Medulla oblongata (tissue), 1 donor: ENCODE measurements at regions not wholly inside any gene's neighbourhood (a gene's known extent, or its start where the extent isn't known, plus 50 kb on each side); places are given as distances from the start of the nearest gene placed in this dataset.

Experiments used
- DNase-seq: peaks from one replicate; pipeline ENCODE4 v3.0.0-alpha.2; 2015; ENCODE audit errors: extremely low spot score

DNA sequence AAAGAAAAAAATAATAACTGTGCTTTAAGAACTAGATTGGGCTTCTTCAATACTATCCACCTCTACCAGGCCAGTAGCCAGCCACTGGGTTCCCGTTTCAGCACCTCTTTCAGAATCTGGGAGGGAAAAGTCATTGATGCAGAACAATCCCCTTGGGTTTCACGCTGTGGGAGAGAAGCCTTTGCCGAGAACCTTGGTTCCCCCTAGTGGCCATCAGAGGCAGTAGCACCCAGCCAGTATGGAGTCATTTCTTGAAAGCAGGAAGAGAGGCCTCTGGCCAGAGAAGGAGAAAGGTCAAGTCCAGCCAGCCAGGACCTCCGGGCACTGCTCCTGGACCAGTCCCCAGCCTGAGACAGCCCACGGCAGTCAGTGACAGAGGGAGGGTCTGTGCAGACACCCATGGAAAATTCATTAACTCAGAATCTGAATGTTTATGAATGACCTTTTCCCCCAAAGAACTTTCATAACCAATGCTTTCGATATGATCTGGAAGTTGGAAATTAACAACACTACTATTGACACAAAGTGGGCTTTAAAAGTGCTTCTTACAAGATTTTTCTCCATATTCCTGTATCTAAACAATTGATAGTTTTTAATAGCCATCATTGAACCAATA lies 51.2 kb upstream of the CDH5 start:
- DNase-seq = peak; percentile 88

DNA sequence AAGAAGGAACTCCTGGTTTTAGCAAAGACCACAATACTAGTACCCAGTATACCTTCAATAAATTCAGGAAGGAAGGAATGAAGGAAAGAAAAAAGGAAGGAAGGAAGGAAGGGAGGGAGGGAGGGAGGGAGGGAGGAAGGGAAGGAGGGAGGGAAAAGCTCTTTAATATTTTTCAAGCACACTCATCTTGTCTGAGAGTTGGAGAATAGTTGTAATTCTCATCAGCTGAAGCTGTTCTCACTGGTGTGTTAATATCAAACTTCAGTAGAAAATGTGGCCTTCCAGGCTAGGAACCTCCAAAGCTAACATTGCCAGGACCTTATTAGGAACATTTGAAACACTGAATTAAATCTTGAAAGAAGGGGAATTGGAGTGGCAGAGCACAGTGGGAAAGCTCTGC lies 55.2 kb upstream of the CDH5 start:
- no peak for DNase-seq

DNA sequence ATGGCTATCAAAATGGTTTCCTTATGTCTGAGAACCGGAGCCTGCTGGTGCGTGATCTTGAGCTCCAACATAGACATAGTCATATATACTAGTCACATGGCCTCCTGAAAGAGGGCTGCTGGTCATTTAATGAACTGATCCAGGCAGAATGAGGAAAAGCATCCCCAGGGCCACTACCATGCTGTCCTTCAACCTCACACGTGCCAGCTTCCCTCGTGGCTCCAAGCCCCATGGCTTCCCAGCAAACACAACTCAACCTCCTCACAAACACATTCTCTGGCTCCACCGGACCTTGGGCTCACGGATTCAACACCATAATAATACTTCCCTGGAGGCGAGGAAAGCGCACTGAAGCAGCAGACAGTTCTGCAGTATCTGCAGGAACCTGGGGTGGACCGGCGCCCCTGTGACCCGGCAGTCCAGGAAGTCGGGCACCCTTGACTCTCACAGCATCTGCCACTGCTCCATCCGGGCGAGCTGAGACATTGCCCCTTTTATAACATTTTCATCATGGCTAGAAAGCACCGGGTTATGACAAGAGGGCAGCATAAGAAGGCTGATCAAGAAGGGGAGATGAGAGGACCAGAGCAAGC lies 57.2 kb upstream of the CDH5 start:
- DNase-seq = no peak

DNA sequence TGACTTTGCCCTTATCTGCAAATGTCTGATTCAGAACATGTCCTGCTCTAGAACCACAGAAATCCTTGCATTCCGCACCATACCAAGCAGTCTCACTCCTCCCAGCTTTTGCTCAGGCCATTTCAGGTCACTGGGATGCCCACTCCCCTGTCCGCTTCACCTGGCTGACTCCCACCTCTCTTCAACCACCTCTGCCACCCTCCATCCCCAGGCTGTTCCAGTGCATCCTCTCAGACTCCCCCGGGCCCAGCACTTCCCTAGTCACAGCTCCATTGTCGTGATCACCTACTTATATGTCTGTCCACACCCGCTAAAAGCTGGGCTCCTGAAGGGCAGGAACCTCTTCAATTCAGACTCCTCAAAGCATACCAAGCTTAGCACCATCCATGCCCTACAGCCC lies 58.4 kb upstream of the CDH5 start:
- no peak for DNase-seq

DNA sequence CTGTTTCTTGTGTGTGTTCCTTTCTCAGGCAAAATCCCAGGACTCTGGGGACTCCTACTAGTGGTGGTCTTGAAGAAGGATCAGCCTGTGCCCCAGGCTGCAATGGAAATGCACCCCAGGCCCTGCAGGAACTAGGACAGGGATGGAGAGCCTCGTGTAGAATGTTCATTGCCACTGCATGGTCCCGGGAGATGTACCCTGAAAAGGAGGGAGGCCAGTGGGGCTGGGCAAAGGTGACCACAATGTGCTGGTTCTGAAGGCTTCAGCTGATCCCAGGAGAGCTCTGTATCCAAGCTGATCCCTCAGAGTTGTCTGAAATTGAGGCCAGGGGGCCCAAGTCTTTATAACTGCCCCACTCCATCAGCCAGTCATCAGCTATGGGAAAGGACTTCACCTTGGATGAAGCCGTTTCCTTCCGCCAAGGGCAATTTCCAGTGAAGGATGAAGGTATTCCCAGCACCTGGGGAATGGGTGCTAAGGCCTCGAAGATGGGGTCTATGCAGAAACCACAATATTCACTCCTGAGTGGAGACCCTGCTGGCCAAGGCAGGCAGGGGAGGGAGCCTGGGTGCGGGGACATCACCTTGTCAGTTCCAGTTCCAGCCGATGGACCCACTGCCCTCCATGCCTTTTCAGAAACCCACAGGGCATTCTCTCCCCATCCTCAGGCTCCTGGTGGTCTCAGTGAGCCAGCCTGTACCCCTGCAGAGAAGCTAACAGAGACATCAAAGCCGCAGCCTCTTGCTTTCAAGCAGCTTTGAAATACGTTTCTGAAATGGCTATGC lies 59.9 kb upstream of the CDH5 start:
- DNase-seq = no peak

DNA sequence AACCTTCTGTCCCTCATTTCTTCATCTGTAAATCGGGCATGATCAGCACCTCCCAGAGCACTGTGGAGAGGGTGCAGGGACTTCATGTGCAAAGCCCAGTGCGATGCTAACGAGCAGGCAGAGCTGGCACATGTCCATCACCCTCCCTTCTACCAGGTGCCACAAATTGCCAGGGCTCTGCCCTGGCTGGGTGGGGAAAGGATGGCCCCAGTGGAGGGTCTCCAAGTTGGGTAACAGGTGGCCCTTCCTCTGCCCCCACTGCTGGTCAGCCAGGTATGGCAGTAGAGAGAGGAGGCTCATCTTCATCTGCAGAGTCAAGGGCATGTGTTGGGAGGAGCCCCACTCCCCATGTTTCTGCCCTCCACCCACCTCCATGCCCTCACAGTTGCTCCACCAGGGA lies 61.5 kb upstream of the CDH5 start:
- DNase-seq = no peak

DNA sequence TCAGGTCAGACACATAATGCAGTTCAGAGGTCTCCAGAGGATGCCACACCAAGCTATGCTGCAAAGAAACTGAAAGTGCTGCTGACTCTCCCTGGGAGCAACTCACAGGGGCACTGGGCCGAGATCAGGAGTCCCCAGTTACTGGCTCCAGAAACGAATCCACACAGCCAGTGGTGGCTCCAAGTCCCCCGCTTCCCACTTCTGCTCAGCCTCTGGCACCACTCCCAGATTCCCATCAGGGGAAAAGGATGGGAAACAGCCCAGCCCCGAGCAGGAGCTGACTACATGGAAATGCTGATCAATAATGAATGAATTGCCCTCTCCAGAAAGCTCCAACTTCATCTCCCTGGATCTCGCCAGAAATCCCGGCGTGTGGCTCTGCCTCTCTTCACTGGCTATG lies 62.3 kb upstream of the CDH5 start:
- DNase-seq = peak; percentile 21

DNA sequence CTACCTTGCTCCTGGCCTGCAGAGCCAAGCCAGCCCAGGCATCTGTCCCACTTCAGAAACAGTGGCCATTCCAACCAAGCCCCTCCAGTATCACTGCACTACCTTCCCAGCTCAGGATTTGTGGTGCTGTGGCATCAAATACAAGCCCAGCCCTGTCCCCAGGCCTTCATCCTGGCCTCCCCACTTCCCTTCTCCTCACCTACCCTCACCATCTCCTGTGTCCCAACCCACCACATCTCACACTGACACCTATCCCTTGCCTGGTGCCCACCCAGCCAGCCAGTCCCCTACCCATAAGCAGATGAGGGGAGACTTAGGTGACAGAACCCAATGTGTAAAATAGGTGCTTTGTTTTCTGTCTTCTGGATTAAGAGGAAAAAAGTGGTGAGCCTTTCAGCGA lies 66.0 kb upstream of the CDH5 start:
- no peak for DNase-seq

DNA sequence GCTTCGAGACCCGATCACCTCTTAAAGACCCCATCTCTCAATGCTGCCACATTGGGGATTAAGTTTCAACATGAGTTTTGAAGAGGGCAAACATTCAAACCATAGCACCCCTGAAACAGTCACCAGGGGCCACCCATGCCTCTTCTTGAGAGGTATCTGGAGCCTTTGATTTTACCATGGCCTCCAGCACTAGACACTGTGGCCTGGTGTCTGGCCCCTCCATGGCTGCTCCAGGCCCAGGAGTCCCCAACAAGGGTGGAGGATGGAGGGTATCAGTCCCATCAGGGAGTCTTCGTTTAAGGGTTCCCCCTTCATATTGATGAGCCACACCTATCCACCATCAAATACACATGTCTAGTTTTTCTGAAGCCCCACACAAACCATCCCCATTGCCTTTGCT lies 66.5 kb upstream of the CDH5 start:
- no peak for DNase-seq

DNA sequence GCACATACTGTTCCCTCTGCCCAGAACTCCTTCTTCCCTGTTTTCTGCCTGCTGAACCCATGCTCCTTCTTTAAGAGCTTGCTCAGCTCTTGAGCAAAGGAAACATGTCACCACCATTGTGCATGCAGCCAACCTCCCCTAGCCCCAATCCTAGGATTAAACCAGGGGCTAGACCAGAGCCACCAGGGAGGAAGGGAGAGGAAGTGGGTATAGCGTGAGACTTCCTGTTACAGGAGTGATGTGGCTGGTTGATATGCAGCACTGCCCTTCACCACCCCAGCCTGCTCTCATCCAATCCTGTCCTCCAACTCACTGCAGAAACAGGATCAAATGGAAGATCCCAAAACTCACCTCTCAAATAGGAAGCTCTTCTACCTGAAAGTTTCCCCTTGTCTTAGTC lies 67.1 kb upstream of the CDH5 start:
- DNase-seq = no peak

DNA sequence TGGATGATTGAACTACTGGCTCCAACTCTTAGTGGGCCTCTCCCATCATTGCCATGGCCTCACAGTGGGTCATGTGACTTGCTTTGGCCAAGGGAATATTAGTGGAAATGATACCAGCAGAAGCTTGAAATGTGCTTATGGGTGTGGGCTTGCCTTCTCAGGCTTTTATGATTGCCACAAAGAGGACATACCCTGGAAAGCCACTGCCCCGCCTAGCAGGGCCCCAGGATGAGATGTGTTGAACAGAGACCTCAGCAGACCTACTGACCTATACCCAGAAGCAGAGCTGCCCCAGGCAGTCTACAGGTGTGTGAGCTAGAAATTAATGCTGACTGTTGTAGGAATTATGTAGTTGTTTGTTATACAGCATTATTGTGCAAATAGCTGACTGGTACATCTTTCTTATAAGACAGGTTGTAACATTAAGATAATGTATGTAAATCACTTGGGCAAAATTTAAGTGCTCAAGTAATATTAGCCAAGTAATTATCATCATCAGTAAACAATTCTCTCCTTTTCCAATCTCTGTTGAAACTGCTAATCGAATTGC lies 67.8 kb upstream of the CDH5 start:
- DNase-seq = no peak

DNA sequence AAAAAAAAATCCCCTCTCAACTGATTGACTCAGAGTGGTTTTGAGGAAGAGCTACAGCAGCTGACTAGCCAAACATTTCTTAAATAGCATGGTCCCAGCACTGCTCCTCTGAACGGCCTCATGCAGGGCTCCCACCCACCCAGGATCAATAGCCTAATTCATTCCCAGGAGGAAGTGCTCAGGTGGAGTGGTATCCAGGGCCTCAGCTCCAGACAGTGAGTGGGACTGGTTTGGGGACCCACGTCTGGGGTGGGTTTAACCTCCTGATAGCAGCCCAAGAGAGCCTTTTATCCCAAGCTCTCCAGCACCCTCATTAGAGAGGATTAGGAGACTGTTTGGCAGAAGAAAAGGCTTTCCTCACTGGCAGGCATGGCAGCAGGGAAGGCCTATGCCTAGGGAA lies 68.5 kb upstream of the CDH5 start:
- no peak for DNase-seq

DNA sequence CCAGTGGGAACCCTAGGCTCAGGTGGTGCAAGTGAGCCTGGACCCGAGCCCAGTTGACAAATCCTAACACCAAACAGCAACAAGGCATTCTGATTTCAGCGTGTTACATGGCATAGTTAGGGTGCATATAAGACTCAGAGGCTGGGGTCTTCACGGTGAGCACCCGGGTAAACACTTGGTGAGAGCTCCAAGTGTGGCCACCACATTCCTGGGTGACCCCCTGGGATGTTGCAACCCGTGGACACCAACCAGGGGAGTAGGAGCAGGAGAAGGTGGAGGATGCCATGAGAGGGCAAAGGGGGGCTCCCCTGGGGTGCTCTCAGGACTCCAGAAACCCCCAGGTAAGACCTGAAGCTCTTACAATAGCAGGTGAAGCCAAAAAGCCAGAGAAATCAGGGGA lies 69.9 kb upstream of the CDH5 start:
- no peak for DNase-seq

DNA sequence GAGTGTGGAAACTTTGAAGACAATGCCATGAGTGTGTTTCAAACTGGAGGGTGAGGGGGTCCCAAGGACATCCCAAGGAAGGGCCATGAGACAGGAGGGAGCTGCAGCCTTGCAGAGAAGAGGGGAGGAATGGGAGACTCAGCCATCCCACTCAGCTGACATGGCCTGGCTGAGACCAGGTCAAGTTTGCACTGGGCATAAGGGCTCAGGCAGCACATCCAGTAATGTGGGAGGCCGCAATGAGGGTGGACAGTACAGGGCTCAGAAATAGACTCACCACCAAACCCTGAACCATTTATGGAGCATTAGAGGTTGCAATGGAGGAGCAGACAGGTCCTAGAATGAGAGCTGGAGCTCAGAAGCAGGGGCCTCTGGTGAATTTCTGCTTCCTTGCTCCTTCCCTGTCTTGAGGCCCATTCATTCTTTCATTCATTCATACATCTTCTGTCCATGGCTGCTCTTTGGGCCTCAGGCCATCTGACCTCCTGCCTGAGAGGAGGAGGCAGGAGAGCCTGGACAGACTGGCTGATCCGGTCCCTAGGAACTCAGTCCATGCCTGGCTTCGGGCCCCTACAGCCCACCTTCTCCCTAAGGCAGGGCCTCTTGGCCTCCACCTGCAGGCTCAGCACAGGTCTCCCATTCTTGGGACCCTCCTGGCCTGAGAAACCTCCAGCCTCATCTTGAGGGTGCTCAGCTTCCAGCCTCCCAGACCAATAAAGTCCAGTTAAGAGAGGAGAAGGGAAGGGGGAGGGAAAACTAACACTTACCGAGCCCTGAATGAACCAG lies 70.5 kb upstream of the CDH5 start:
- no peak for DNase-seq

DNA sequence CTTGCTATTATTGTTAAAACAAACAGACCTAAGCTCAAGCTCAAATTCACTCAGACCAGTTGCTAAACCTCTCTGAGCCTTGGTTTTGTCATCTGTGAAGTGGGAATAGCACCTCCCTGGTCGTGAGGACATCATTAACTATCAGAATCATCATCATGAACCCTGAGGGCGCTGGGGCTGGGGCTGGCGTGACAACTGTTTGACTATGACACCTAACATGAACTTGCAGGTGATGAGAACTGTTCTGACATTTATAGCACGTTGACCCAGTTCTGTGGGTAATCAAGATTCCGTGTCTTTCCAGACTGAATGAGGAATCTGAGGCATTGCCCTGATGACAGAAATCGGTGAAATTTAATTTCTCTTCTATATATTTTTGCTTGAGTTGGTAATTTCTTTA lies 71.3 kb upstream of the CDH5 start:
- DNase-seq = no peak

DNA sequence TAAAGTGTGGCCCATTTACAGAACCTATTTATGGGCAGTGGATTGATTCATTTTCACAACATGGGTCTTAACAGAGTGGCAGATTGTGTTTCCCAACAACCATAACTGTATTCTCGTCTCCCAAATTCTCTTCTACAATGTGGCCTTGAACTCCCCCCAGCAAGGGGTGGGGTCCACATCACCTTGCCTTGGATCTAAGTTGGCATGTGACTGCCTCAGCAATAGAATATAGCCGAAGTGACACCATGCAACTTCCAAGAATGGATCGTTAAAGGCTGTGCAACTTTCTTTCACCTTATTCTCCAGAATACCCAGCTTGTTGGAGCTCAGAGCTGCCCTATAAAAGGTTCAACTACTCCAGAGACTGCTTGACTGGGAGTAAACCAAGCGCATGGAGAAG lies 72.0 kb upstream of the CDH5 start:
- DNase-seq = no peak

DNA sequence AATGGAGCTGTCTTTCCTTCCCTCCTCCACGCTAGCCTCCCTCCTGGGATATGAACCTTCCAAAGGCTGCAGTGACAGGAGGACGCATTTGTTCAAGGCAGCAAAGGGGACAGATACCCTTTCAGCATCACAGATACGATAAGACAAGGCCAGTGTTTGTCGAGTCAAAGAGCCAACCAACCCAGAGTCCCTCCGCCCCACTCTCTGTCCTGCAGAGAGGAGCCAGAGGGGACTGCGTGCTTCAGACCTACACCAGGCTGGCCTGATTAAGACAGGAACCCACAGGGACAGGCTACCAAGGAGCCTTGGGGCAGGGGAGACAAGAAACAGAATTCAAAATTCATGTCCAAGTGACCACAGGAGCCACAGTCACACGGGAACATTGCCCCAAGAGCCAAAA lies 72.6 kb upstream of the CDH5 start:
- no peak for DNase-seq

DNA sequence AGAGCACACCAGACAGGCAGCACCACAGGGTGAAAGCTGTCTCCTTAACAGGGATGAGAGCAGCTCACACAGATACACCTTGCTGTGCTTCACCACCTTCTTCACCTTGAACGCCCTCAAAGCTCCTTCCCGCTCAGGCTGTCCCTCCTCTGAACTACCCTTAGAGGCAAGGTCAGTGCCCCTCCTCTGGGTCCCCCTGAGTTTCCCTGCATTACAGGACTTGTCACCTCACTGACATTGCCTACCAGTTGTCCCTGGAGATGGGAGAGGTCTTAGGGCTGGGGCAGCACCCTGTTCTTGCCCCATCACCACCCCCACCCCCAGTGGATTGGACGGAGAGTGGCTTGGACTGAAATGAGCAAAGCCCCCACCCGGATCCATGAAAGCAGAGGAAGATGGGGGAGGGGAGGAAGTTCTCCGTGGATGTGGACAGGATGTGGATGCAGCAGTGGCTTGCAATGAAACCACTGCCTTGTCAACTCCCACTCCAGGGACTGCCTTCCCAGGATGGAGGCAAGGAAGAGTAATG lies 73.2 kb upstream of the CDH5 start:
- no peak for DNase-seq

DNA sequence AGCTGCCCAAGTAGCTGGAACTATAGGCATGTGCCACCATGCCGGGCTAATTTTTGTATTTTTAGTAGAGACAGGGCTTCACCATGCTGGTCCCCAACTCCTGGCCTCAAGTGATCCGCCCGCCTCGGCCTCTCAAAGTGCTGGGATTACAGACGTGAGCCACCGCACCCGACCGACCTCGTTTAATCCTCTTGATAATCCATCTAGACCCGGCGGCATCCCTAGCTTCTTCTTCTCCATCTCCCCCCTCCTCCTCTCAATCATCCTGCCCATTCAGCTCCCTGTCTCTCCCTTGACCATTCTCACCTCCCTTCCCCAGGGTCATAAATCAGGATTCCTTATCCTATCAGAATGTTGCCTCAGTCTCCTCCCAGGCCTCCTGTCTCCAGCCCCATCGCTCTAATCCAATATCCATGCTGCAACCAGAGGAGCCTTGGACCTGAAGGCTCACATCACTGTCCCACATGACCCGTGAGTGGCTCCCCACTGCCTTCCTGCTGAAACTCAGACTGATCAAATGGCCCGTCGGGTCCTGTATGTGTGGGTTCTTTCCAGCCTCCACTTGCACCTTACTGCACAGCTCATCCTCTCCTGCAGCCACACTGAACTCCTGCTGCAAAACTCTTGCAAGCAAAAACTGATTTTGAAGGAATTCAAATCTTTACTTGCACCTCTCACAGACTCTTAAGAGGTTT lies 74.1 kb upstream of the CDH5 start:
- no peak for DNase-seq

DNA sequence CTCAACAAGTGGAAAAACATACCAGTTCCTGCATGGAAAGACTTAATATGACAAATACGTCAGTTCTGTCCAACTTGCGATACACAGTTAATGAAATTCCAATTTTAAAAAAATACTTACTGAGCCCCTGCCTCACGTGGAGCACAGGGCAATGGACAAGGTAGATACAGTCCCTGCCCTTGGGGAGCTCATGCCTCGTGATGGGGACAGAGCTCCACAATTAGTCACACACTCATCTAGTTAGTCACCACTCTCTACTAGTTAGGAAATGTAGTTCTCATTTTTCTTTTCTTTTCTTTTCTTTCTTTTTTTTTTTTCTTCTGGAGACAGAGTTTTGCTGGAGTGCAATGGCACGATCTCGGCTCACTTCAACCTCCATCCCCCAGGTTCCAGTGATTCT lies 74.7 kb upstream of the CDH5 start:
- DNase-seq = no peak

DNA sequence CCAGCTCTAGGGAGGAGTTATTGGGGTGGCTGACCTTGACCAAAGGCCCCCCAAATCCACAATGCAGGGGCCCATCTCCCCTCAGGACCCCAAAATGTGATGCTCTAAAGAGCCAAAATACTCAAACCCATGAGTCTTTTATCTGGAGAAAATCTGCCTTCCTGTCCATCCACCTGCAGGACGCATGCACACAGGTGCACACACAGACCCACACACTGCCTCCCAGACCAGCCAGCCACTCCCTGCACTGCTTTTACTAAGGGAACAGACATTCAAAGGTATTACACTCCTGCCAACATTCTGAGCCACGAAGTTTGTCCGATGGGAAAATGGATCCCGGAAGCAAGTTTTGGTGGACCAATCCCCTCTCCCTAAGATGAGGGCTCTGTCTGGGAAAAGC lies 76.1 kb upstream of the CDH5 start:
- no peak for DNase-seq

DNA sequence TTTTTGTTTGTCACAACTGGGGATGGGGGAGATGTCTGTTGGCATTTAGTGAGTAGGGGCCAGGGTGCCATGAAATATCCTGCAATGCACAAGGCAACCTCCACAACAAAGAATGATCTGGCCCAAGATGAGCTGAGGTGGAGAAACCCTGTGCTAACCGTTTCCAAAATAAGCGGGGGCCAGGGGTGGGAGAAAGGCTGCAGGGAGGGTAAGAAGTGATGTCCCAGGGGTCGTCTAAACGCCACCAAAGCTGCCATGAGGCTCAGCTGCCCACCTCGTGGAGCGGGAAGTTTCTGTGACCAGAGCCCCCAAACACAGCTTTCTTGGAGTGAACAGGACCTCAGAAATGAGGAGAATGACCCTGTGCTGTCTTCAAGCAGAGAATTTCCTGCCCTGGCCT lies 76.5 kb upstream of the CDH5 start:
- no peak for DNase-seq
